Activated CD4-positive, alpha-beta T cell treated with anti-CD3 and anti-CD28 coated beads, Interleukin-2, amount 10 ng/mL, durations not matched to agents 7 days and 5 days (primary cell): ENCODE measurements at regions not wholly inside any gene's neighbourhood (a gene's known extent, or its start where the extent isn't known, plus 50 kb on each side); places are given as distances from the start of the nearest gene placed in this dataset.
"Not testable (repeated sequence)": the region's sequence is repeated elsewhere in the genome, so short reads cannot be mapped to it uniquely, and the experiment has no call there.

ENCODE experiments used
- CTCF ChIA-PET: fragments of 350-600 bp; sonication (Branson Sonifier 250); formaldehyde crosslinking; loops from one replicate; lab custom pipeline; 2021; ENCODE audit warnings: antibody characterized with exemption; lab: Charles Lee
- POLR2A ChIA-PET: fragments of 350-600 bp; sonication (Branson Sonifier 250); formaldehyde crosslinking; loops from one replicate; lab custom pipeline; 2021; ENCODE audit warnings: antibody characterized with exemption; lab: Charles Lee
- DNase-seq: peaks from one replicate; pipeline ENCODE4 v3.0.0-alpha.2; 2020
- H3K27ac Mint-ChIP-seq: one replicate; pipeline ENCODE4 v1.8.0; 2021; ENCODE audit warnings: mild to moderate bottlenecking, moderate library complexity, mixed read lengths
- H3K27me3 Mint-ChIP-seq: one replicate; pipeline ENCODE4 v1.8.0; 2021; ENCODE audit warnings: mixed read lengths
- H3K36me3 Mint-ChIP-seq: one replicate; pipeline ENCODE4 v1.8.0; 2021; ENCODE audit warnings: low read depth, mixed read lengths
- H3K4me1 Mint-ChIP-seq: one replicate; pipeline ENCODE4 v1.8.0; 2021; ENCODE audit warnings: mixed read lengths
- H3K4me3 Mint-ChIP-seq: one replicate; pipeline ENCODE4 v1.8.0; 2021; ENCODE audit warnings: mild to moderate bottlenecking, moderate library complexity, mixed read lengths
- H3K9me3 Mint-ChIP-seq: one replicate; pipeline ENCODE4 v1.8.0; 2021; ENCODE audit warnings: mixed read lengths

- no peak overlapping the region for H3K4me3 Mint-ChIP-seq
- H3K27me3 Mint-ChIP-seq, result no peaks in the 10 kb centered on the region
- no peaks in the 10 kb centered on the region for H3K36me3 Mint-ChIP-seq
- no peaks in the 10 kb centered on the region for H3K9me3 Mint-ChIP-seq
- CTCF ChIA-PET, result interaction anchor here (1.4 kb wide), 1 partner anchor 39 kb away, joined by 3 read pairs; no protein-coding TSS in a partner anchor
- POLR2A ChIA-PET, result no interaction called here
- no peaks in the 10 kb centered on the region for H3K4me1 Mint-ChIP-seq
- DNase-seq, result no peak
- H3K27ac Mint-ChIP-seq, result no peak overlapping the region
Measured at GRCh38 chr16:86071611-86072240, 172.8 kb downstream of the IRF8 start.

DNA sequence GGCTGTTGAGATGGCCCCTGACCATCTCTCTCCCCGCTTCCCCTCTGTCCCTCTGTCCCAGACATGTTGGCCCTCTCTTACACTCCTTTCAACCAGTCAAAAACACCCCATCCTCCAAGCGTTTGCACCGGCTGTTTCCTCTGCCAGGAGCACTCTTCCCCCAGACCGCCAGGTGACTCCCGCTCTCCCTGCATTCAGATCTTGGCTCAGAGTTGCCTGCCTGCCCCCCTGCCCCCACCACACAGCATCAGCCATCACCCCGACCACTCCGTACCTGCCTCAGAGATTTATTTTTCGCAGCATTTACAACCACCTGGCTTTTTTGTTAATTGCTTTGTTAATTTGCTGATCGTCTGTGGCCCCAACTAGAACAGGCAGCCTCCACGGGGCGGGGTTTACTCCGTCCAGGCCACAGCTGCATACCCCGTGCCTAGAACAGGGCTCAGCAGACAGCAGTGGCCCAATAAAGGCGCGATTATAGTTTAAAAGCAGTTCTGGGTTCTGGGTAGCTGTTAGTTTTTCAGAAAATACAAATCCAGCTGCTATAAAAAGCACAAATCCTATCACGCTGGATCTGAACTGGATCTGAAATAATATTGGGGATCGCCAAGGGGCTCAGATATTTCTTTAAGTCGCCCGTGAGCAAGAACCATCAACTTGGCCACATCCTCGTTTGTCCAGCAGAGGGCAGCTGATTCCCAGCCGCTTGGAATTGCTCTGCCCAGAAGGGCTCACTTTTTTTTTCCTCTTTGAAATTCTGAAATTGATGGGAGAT is 173.6 kb downstream of the IRF8 start:
- CTCF ChIA-PET, result interaction anchor here (0.6 to 1.4 kb wide), 2 partner anchors 15 to 39 kb away, joined by 3 read pairs; no protein-coding TSS in a partner anchor
- POLR2A ChIA-PET, result no interaction called here
- Mint-ChIP-seq H3K27ac (no peak overlapping the region), H3K4me1 (no peaks in the 10 kb centered on the region), H3K9me3 (no peaks in the 10 kb centered on the region), H3K4me3 (no peak overlapping the region), H3K27me3 (no peaks in the 10 kb centered on the region), H3K36me3 (no peaks in the 10 kb centered on the region)
- peak; percentile 55 for DNase-seq

GRCh38 chr16:86073103-86073625 is 174.2 kb downstream of the IRF8 start:
- Mint-ChIP-seq H3K4me3 (no peak overlapping the region), H3K27me3 (no peaks in the 10 kb centered on the region), H3K4me1 (no peaks in the 10 kb centered on the region), H3K36me3 (no peaks in the 10 kb centered on the region), H3K9me3 (no peaks in the 10 kb centered on the region), H3K27ac (no peak overlapping the region)
- ChIA-PET CTCF (interaction anchor here (0.6 to 1.4 kb wide), 2 partner anchors 15 to 38 kb away, joined by 3 read pairs; no protein-coding TSS in a partner anchor), POLR2A (no interaction called here)
- DNase-seq, result no peak

DNA sequence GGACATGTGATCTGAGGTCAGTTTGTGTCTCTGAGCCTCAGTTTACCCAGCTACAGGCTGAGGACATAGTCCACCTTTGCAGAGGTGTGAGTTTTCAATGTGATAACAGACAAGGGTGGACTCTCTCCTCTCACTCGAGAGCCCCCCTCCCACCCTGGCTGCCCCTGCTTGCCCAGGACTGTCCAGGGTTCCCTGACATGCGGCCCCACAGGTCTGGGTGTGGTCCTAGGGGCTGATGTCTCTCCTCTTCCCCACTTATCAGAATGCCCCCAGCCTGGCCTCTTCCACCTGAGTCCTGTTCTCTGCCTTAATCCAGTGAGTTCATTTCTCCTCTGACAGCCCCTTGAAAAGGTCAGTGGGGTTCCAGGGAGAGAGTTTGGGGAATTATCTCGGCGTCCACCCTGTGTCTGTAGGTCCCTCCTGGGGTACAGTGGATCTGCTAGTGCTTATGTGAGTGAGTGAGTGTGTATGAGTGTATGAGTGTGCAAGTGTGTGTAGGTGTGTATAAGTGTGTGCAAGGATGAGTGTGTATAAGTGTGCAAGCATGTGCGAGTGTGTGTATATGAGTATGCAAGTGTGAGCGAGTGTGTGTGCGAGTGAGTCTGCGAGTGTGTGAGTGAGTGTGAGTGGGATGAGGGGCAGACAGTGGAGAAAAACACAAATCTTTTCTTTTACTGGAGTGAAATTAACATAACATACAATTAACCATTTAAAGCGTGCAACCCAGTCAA is 175.0 kb downstream of the IRF8 start:
- H3K4me1 Mint-ChIP-seq, result no peaks in the 10 kb centered on the region
- CTCF ChIA-PET, result interaction anchor here (1.0 kb wide), 1 partner anchor 445 kb away, joined by 3 read pairs; no protein-coding TSS in a partner anchor

DNA sequence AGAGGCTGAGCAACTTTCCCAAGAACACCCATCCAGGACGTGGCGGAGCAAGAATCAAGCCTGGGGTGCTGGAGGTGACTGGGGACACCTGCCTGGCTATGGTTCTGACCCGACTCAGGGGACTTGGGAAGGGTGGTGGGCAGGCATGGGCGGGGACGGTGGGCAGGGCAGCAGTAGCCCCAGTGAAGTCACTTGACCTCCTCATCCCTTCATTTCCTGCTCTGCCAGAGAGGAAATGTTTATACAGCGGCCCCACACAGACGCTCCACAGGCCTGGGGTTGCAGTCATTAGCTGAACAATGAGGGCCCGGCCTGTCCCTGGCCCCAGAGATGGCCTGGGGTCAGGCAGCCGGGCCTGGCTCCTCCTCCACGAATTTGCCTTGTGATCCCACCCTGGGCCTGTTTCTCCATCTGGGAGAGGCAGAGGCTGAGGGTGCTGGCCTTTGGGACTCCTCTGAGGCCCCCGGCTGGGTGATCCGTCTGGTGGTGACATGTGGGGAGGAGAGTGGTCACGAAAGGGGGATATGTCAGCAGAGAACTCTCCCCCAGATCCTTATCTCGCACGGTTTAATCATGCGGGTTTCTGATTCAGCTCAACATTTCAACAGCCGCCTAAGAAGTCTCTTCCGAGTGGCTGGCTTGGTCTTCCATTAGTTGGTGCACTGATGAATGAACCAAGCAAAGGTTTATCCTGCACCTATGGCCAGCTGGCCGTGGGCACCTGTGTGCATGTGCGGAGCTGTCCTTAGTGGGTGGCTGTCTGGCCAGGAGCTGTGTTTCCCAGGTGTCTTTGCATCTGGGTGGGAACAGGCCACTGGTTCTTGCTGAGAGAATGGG is 175.9 kb downstream of the IRF8 start:
- peaks cover 7% of the 10 kb centered on the region for H3K27me3 Mint-ChIP-seq
- no peak overlapping the region for H3K4me3 Mint-ChIP-seq
- H3K9me3 Mint-ChIP-seq, result no peaks in the 10 kb centered on the region
- H3K4me1 Mint-ChIP-seq, result no peaks in the 10 kb centered on the region
- DNase-seq, result no peak
- no peaks in the 10 kb centered on the region for H3K36me3 Mint-ChIP-seq
- CTCF ChIA-PET, result interaction anchor here (1.0 kb wide), 1 partner anchor 444 kb away, joined by 3 read pairs; no protein-coding TSS in a partner anchor
- H3K27ac Mint-ChIP-seq, result no peak overlapping the region
- POLR2A ChIA-PET, result no interaction called here

More for the DNA sequence above, 175.0 kb downstream of the IRF8 start:
- Mint-ChIP-seq H3K4me3 (no peak overlapping the region), H3K9me3 (no peaks in the 10 kb centered on the region), H3K27ac (no peak overlapping the region), H3K36me3 (no peaks in the 10 kb centered on the region), H3K27me3 (no peaks in the 10 kb centered on the region)
- DNase-seq, result no peak
- POLR2A ChIA-PET, result no interaction called here

GRCh38 chr16:86075488-86075785 is 176.5 kb downstream of the IRF8 start:
- H3K4me1 Mint-ChIP-seq, result no peaks in the 10 kb centered on the region
- peaks cover 9% of the 10 kb centered on the region for H3K27me3 Mint-ChIP-seq
- no peaks in the 10 kb centered on the region for H3K36me3 Mint-ChIP-seq
- no peak for DNase-seq
- no peak overlapping the region for H3K27ac Mint-ChIP-seq
- no peak overlapping the region for H3K4me3 Mint-ChIP-seq
- POLR2A ChIA-PET, result no interaction called here
- no peaks in the 10 kb centered on the region for H3K9me3 Mint-ChIP-seq
- CTCF ChIA-PET, result no interaction called here

GRCh38 chr16:86075839-86076440 is 177.0 kb downstream of the IRF8 start:
- Mint-ChIP-seq H3K4me1 (no peaks in the 10 kb centered on the region), H3K36me3 (no peaks in the 10 kb centered on the region), H3K27me3 (peaks cover 9% of the 10 kb centered on the region), H3K4me3 (no peak overlapping the region), H3K27ac (no peak overlapping the region), H3K9me3 (no peaks in the 10 kb centered on the region)
- ChIA-PET POLR2A (no interaction called here), CTCF (no interaction called here)
- DNase-seq, result no peak

- POLR2A ChIA-PET, result no interaction called here
- H3K4me3 Mint-ChIP-seq, result no peak overlapping the region
- no peaks in the 10 kb centered on the region for H3K36me3 Mint-ChIP-seq
- no peak overlapping the region for H3K27ac Mint-ChIP-seq
- no peaks in the 10 kb centered on the region for H3K4me1 Mint-ChIP-seq
- DNase-seq, result no peak
- H3K27me3 Mint-ChIP-seq, result peaks cover 9% of the 10 kb centered on the region
- no peaks in the 10 kb centered on the region for H3K9me3 Mint-ChIP-seq
- CTCF ChIA-PET, result no interaction called here
Measured at GRCh38 chr16:86076606-86077005, 177.6 kb downstream of the IRF8 start.

DNA sequence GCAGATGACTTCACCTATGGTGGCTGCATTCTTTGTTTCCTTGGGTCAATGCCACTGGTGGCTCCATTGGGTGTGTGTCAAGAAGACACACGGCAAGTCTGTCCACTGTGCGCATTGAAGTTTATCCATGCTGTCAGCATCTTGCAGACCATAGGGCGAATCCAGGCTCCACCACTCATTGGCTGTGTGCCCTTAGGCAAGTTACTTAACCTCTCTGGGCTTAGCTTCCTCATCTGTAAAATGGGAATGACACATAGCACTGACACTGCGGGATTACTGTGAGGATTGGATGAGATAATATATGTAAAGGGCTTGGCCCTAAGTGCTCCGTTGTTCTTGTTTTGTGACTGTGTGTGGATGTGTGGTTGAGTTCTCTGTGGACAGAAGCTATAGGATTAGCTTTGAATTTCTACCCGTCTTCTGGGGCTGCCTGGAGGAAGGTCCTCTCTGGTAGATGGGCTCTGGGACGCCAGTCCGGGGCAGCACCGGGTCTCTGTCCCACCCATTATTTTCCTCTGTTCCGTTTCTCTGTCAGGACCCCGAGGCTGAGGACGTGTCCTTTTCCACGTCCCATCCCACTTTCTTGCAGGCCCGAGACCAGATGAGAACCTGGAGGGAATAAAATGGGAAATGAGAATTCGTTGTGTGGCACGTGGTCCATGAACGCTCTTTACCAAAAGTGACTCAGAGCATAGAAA is 178.4 kb downstream of the IRF8 start:
- Mint-ChIP-seq H3K4me3 (no peak overlapping the region), H3K4me1 (no peaks in the 10 kb centered on the region), H3K9me3 (no peaks in the 10 kb centered on the region), H3K36me3 (no peaks in the 10 kb centered on the region), H3K27me3 (peaks cover 9% of the 10 kb centered on the region), H3K27ac (no peak overlapping the region)
- ChIA-PET POLR2A (no interaction called here), CTCF (no interaction called here)
- DNase-seq, result no peak

DNA sequence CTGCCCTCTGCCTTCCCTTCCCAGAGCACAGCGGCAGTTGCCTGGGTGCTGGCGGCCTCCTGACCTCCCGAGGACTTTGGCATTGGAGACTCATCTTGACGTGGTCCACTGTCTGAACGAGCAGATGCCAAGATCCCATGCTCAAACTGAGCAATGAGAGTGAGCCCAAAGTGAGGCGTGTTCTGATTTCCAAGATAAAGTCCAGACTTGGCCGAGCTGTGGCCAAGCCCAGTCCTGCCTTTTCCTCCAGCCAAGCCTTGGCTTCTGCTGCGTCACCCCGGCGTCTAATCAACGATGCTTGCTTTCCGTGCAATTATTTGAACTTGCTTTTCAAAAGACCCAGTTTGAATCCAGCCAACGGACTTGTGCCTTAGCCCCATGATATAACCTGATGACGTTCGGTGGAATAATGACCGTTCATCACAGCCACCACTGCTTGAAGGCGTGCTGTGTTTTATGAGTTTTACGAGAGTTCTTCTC is 179.2 kb downstream of the IRF8 start:
- no peaks in the 10 kb centered on the region for H3K9me3 Mint-ChIP-seq
- no peaks in the 10 kb centered on the region for H3K36me3 Mint-ChIP-seq
- ChIA-PET CTCF (no interaction called here), POLR2A (no interaction called here)
- H3K27ac Mint-ChIP-seq, result no peak overlapping the region
- no peak overlapping the region for H3K4me3 Mint-ChIP-seq
- no peak for DNase-seq
- no peaks in the 10 kb centered on the region for H3K4me1 Mint-ChIP-seq
- H3K27me3 Mint-ChIP-seq, result peaks cover 9% of the 10 kb centered on the region

DNA sequence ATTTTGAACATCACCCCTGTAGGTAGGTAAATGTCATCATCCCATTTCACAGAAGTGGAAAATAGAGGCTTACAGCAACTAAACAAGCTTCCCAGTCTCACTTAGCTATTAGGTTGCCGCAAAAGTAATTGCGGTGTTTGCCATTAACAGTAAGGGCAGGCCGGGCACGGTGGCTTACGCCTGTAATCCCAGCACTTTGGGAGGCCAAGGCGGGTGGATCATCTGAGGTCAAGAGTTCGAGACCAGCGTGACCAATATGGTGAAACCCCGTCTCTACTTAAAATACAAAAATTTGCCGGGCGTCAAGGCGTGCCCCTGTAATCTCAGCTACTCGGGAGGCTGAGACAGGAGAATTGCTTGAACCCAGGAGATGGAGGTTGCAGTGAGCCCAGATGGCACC is 179.7 kb downstream of the IRF8 start:
- H3K4me3 Mint-ChIP-seq, H3K9me3 Mint-ChIP-seq, H3K27ac Mint-ChIP-seq, H3K27me3 Mint-ChIP-seq, H3K4me1 Mint-ChIP-seq, H3K36me3 Mint-ChIP-seq, DNase-seq, POLR2A ChIA-PET: not testable (repeated sequence)
- CTCF ChIA-PET, result interaction anchor here (0.6 kb wide), 1 partner anchor 217 kb away, joined by 3 read pairs; no protein-coding TSS in a partner anchor
